OCI-LY1 (cell line): ENCODE measurements at regions not wholly inside any gene's neighbourhood (a gene's known extent, or its start where the extent isn't known, plus 50 kb on each side); places are given as distances from the start of the nearest gene placed in this dataset.

Experiments
- EZH2 ChIP-seq: fragments of 200-600 bp; sonication (generic), shearing (Covaris generic); IDR thresholded peaks from 2 replicates; pipeline ENCODE4 v1.8.0; 2017; ENCODE audit warnings: borderline replicate concordance, mixed run types, mild to moderate bottlenecking, antibody characterized with exemption, low read length, moderate library complexity, mixed read lengths
- TF ChIP-seq, protein P1 (sequence below): fragments of 200-600 bp; sonication (generic), shearing (Covaris generic); IDR thresholded peaks from 2 replicates; pipeline ENCODE4 v1.5.1; 2017; ENCODE audit warnings: mild to moderate bottlenecking, antibody characterized with exemption, low read length, moderate library complexity, mixed read lengths

GRCh38 chr5:119828541-119828940 is 199.2 kb downstream of the FAM170A start:
- TF ChIP-seq, protein P1, sequence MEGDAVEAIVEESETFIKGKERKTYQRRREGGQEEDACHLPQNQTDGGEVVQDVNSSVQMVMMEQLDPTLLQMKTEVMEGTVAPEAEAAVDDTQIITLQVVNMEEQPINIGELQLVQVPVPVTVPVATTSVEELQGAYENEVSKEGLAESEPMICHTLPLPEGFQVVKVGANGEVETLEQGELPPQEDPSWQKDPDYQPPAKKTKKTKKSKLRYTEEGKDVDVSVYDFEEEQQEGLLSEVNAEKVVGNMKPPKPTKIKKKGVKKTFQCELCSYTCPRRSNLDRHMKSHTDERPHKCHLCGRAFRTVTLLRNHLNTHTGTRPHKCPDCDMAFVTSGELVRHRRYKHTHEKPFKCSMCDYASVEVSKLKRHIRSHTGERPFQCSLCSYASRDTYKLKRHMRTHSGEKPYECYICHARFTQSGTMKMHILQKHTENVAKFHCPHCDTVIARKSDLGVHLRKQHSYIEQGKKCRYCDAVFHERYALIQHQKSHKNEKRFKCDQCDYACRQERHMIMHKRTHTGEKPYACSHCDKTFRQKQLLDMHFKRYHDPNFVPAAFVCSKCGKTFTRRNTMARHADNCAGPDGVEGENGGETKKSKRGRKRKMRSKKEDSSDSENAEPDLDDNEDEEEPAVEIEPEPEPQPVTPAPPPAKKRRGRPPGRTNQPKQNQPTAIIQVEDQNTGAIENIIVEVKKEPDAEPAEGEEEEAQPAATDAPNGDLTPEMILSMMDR: no peak
- TF ChIP-seq EZH2: no peak
